ENCODE measurements at regions not wholly inside any gene's neighbourhood (a gene's known extent, or its start where the extent isn't known, plus 50 kb on each side); places are given as distances from the start of the nearest gene placed in this dataset.

DNA sequence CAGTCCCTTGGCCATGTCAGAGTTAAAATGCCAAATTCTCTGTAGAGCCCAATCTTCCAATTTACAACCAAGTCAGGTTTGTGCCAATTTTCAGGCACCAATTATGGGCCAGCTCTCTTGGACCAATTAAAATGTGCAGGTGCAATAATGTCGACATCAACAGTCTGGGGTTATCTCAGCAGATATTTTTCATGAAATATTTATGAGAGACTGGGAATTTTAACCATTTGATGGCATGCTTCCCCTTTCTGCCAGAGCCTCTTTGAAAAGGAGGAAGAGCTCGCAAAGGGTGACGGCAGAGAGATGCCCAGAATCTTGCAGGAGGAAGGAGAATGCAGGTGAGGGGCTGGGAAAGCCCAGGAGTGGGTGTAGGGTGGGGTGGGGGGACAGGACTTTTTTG, 100.8 kb upstream of the SYT13 start:
- POLR2A ChIA-PET: no interaction called here
- Mint-ChIP-seq H3K27me3 (ENCODE audit: low read depth) (peaks cover 3% of the 10 kb centered on the region; the same call in 1 of the 2 replicates), H3K9me3 (peaks cover 4% of the 10 kb centered on the region), H3K4me1 (peaks cover 9% of the 10 kb centered on the region; the same call in 1 of the 2 replicates), H3K36me3 (no peaks in the 10 kb centered on the region), H3K27ac (no peak overlapping the region), H3K4me3 (no peak overlapping the region)
- CTCF ChIA-PET: interaction anchor here (0.9 to 3.0 kb wide), 2 partner anchors 16 to 77 kb away, joined by 3 to 15 read pairs; no protein-coding TSS in a partner anchor
- TF ChIP-seq ZNF232 (CRISPR knock-in tag; IDR thresholded peaks at IDR 0.05) (no peak), SMAD4 (CRISPR knock-in tag; IDR thresholded peaks at IDR 0.05) (no peak), ZBTB21 (CRISPR knock-in tag; IDR thresholded peaks at IDR 0.05; ENCODE audit: borderline replicate concordance) (no peak), RELA (CRISPR knock-in tag; IDR thresholded peaks at IDR 0.05; ENCODE audit: borderline replicate concordance) (no peak), ZNF317 (CRISPR knock-in tag; IDR thresholded peaks at IDR 0.05; ENCODE audit: borderline replicate concordance, low read depth) (no peak), NFATC4 (CRISPR knock-in tag; IDR thresholded peaks at IDR 0.05) (no peak), TCF7 (CRISPR knock-in tag; IDR thresholded peaks at IDR 0.05; ENCODE audit: low read depth) (no peak)
- TF ChIP-seq, protein P1, sequence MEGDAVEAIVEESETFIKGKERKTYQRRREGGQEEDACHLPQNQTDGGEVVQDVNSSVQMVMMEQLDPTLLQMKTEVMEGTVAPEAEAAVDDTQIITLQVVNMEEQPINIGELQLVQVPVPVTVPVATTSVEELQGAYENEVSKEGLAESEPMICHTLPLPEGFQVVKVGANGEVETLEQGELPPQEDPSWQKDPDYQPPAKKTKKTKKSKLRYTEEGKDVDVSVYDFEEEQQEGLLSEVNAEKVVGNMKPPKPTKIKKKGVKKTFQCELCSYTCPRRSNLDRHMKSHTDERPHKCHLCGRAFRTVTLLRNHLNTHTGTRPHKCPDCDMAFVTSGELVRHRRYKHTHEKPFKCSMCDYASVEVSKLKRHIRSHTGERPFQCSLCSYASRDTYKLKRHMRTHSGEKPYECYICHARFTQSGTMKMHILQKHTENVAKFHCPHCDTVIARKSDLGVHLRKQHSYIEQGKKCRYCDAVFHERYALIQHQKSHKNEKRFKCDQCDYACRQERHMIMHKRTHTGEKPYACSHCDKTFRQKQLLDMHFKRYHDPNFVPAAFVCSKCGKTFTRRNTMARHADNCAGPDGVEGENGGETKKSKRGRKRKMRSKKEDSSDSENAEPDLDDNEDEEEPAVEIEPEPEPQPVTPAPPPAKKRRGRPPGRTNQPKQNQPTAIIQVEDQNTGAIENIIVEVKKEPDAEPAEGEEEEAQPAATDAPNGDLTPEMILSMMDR (IDR thresholded peaks at IDR 0.05): no peak
- TF ChIP-seq, protein P2, sequence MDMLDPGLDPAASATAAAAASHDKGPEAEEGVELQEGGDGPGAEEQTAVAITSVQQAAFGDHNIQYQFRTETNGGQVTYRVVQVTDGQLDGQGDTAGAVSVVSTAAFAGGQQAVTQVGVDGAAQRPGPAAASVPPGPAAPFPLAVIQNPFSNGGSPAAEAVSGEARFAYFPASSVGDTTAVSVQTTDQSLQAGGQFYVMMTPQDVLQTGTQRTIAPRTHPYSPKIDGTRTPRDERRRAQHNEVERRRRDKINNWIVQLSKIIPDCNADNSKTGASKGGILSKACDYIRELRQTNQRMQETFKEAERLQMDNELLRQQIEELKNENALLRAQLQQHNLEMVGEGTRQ (CRISPR knock-in tag; IDR thresholded peaks at IDR 0.05): no peak
- ATAC-seq (no peak), DNase-seq (ENCODE audit: low spot score) (no peak)

DNA sequence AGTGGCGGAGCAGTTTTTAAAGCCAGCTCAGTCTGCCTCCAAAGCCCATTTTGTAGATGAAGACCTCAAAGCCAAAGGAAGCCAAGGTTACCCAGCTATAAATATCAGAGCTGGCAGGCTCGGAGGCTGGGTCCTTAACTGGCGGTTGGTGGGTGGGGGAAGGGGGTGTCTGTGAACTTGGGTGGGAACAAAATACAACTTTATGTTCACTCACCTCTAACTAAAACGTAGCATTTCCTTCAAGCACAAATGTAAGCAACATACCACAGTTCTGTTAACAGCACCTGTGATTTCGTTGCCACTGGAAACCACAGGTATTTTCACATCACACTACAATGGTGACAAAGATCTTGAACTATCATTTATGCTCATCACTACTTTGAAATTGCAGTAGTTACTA, 99.7 kb upstream of the SYT13 start:
- Mint-ChIP-seq H3K27ac (no peak overlapping the region), H3K27me3 (ENCODE audit: low read depth) (peaks cover 7% of the 10 kb centered on the region; the same call in 1 of the 2 replicates), H3K4me3 (no peak overlapping the region), H3K4me1 (peaks cover 9% of the 10 kb centered on the region; the same call in 1 of the 2 replicates), H3K36me3 (no peaks in the 10 kb centered on the region), H3K9me3 (peaks cover 4% of the 10 kb centered on the region)
- ATAC-seq (no peak), DNase-seq (ENCODE audit: low spot score) (no peak)
- POLR2A ChIA-PET: no interaction called here
- CTCF ChIA-PET: interaction anchor here (1.1 to 3.0 kb wide), 5 partner anchors 14 to 386 kb away, joined by 3 to 15 read pairs (median 3); no protein-coding TSS in a partner anchor
- TF ChIP-seq SOX15 (CRISPR knock-in tag; IDR thresholded peaks at IDR 0.05): no peak
- TF ChIP-seq NR3C1 (CRISPR knock-in tag; conservative IDR thresholded peaks at IDR 0.05; ENCODE audit: low read depth): no peak
- no peak for TF ChIP-seq RELA (CRISPR knock-in tag; IDR thresholded peaks at IDR 0.05; ENCODE audit: borderline replicate concordance)
- TF ChIP-seq ZNF138 (CRISPR knock-in tag; conservative IDR thresholded peaks at IDR 0.05): no peak
- no peak for TF ChIP-seq TP53 (CRISPR knock-in tag; IDR thresholded peaks at IDR 0.05)
- TF ChIP-seq, protein P3, sequence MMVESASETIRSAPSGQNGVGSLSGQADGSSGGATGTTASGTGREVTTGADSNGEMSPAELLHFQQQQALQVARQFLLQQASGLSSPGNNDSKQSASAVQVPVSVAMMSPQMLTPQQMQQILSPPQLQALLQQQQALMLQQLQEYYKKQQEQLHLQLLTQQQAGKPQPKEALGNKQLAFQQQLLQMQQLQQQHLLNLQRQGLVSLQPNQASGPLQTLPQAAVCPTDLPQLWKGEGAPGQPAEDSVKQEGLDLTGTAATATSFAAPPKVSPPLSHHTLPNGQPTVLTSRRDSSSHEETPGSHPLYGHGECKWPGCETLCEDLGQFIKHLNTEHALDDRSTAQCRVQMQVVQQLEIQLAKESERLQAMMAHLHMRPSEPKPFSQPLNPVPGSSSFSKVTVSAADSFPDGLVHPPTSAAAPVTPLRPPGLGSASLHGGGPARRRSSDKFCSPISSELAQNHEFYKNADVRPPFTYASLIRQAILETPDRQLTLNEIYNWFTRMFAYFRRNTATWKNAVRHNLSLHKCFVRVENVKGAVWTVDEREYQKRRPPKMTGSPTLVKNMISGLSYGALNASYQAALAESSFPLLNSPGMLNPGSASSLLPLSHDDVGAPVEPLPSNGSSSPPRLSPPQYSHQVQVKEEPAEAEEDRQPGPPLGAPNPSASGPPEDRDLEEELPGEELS (CRISPR knock-in tag; IDR thresholded peaks at IDR 0.05): no peak
- TF ChIP-seq, protein P4, sequence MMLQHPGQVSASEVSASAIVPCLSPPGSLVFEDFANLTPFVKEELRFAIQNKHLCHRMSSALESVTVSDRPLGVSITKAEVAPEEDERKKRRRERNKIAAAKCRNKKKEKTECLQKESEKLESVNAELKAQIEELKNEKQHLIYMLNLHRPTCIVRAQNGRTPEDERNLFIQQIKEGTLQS (CRISPR knock-in tag; conservative IDR thresholded peaks at IDR 0.05): no peak
- TF ChIP-seq, protein P2 (CRISPR knock-in tag; IDR thresholded peaks at IDR 0.05): no peak
- TF ChIP-seq, protein P5, sequence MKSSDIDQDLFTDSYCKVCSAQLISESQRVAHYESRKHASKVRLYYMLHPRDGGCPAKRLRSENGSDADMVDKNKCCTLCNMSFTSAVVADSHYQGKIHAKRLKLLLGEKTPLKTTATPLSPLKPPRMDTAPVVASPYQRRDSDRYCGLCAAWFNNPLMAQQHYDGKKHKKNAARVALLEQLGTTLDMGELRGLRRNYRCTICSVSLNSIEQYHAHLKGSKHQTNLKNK (CRISPR knock-in tag; IDR thresholded peaks at IDR 0.05): no peak
- no peak for TF ChIP-seq ZNF121 (CRISPR knock-in tag; IDR thresholded peaks at IDR 0.05)
- TF ChIP-seq, protein P6, sequence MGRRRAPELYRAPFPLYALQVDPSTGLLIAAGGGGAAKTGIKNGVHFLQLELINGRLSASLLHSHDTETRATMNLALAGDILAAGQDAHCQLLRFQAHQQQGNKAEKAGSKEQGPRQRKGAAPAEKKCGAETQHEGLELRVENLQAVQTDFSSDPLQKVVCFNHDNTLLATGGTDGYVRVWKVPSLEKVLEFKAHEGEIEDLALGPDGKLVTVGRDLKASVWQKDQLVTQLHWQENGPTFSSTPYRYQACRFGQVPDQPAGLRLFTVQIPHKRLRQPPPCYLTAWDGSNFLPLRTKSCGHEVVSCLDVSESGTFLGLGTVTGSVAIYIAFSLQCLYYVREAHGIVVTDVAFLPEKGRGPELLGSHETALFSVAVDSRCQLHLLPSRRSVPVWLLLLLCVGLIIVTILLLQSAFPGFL (CRISPR knock-in tag; IDR thresholded peaks at IDR 0.05; ENCODE audit: borderline replicate concordance): no peak
- TF ChIP-seq, protein P7, sequence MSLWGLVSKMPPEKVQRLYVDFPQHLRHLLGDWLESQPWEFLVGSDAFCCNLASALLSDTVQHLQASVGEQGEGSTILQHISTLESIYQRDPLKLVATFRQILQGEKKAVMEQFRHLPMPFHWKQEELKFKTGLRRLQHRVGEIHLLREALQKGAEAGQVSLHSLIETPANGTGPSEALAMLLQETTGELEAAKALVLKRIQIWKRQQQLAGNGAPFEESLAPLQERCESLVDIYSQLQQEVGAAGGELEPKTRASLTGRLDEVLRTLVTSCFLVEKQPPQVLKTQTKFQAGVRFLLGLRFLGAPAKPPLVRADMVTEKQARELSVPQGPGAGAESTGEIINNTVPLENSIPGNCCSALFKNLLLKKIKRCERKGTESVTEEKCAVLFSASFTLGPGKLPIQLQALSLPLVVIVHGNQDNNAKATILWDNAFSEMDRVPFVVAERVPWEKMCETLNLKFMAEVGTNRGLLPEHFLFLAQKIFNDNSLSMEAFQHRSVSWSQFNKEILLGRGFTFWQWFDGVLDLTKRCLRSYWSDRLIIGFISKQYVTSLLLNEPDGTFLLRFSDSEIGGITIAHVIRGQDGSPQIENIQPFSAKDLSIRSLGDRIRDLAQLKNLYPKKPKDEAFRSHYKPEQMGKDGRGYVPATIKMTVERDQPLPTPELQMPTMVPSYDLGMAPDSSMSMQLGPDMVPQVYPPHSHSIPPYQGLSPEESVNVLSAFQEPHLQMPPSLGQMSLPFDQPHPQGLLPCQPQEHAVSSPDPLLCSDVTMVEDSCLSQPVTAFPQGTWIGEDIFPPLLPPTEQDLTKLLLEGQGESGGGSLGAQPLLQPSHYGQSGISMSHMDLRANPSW (CRISPR knock-in tag; conservative IDR thresholded peaks at IDR 0.05; ENCODE audit: low read depth): no peak
- TF ChIP-seq, protein P8, sequence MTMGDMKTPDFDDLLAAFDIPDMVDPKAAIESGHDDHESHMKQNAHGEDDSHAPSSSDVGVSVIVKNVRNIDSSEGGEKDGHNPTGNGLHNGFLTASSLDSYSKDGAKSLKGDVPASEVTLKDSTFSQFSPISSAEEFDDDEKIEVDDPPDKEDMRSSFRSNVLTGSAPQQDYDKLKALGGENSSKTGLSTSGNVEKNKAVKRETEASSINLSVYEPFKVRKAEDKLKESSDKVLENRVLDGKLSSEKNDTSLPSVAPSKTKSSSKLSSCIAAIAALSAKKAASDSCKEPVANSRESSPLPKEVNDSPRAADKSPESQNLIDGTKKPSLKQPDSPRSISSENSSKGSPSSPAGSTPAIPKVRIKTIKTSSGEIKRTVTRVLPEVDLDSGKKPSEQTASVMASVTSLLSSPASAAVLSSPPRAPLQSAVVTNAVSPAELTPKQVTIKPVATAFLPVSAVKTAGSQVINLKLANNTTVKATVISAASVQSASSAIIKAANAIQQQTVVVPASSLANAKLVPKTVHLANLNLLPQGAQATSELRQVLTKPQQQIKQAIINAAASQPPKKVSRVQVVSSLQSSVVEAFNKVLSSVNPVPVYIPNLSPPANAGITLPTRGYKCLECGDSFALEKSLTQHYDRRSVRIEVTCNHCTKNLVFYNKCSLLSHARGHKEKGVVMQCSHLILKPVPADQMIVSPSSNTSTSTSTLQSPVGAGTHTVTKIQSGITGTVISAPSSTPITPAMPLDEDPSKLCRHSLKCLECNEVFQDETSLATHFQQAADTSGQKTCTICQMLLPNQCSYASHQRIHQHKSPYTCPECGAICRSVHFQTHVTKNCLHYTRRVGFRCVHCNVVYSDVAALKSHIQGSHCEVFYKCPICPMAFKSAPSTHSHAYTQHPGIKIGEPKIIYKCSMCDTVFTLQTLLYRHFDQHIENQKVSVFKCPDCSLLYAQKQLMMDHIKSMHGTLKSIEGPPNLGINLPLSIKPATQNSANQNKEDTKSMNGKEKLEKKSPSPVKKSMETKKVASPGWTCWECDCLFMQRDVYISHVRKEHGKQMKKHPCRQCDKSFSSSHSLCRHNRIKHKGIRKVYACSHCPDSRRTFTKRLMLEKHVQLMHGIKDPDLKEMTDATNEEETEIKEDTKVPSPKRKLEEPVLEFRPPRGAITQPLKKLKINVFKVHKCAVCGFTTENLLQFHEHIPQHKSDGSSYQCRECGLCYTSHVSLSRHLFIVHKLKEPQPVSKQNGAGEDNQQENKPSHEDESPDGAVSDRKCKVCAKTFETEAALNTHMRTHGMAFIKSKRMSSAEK (CRISPR knock-in tag; IDR thresholded peaks at IDR 0.05; ENCODE audit: borderline replicate concordance): no peak
